IMR-90 (cell line): ENCODE measurements at regions not wholly inside any gene's neighbourhood (a gene's known extent, or its start where the extent isn't known, plus 50 kb on each side); places are given as distances from the start of the nearest gene placed in this dataset.

Source experiments
- BHLHE40 ChIP-seq: fragments of 150-350 bp; IDR thresholded peaks from 2 replicates; pipeline ENCODE4 v1.6.1; 2016; ENCODE audit warnings: mild to moderate bottlenecking, low read depth, low read length
- CEBPB ChIP-seq: IDR thresholded peaks from 2 replicates; pipeline ENCODE4 v1.6.1; 2012; ENCODE audit warnings: low read depth, low read length, improper control_type of control experiment
- CHD1 ChIP-seq: IDR thresholded peaks from 2 replicates; pipeline ENCODE4 v1.6.1; 2012; ENCODE audit warnings: low read depth, low read length, improper control_type of control experiment
- FOS ChIP-seq: fragments of 150-350 bp; IDR thresholded peaks from 2 replicates; pipeline ENCODE4 v1.6.1; 2016; ENCODE audit warnings: low read depth, low read length
- MAFK ChIP-seq: IDR thresholded peaks from 2 replicates; pipeline ENCODE4 v1.6.1; 2012; ENCODE audit warnings: low read depth, low read length, improper control_type of control experiment
- MAZ ChIP-seq: IDR thresholded peaks from 2 replicates; pipeline ENCODE4 v1.6.1; 2012; ENCODE audit warnings: low read depth, mild to moderate bottlenecking, low read length, improper control_type of control experiment, moderate library complexity, borderline replicate concordance
- POLR2A ChIP-seq: IDR thresholded peaks from 2 replicates; pipeline ENCODE4 v1.6.1; 2012; ENCODE audit warnings: mild to moderate bottlenecking, low read depth, low read length
- RAD21 ChIP-seq: IDR thresholded peaks from 2 replicates; pipeline ENCODE4 v1.6.1; 2012; ENCODE audit warnings: low read length, improper control_type of control experiment
- RCOR1 ChIP-seq: IDR thresholded peaks from 2 replicates; pipeline ENCODE4 v1.6.1; 2012; ENCODE audit warnings: mild to moderate bottlenecking, low read length, improper control_type of control experiment; ENCODE audit not compliant: insufficient replicate concordance
- SMC3 ChIP-seq: fragments of 150-350 bp; IDR thresholded peaks from 2 replicates; pipeline ENCODE4 v1.6.1; 2016; ENCODE audit warnings: low read depth, mild to moderate bottlenecking, antibody characterized with exemption, low read length, moderate library complexity
- TF ChIP-seq, protein P1 (sequence below): conservative IDR thresholded peaks from 2 replicates; pipeline ENCODE4 v1.5.1; 2012; ENCODE audit warnings: mild to moderate bottlenecking, low read depth, low read length, improper control_type of control experiment
- TF ChIP-seq, protein P2 (sequence below): fragments of 150-350 bp; IDR thresholded peaks from 2 replicates; pipeline ENCODE4 v1.6.1; 2017; ENCODE audit warnings: mild to moderate bottlenecking, antibody characterized with exemption, low read length, low read depth
- TF ChIP-seq, protein P3 (sequence below): fragments of 150-350 bp; IDR thresholded peaks from 2 replicates; pipeline ENCODE4 v1.6.1; 2016; ENCODE audit warnings: low read depth, mild to moderate bottlenecking, low read length, moderate library complexity, borderline replicate concordance

DNA sequence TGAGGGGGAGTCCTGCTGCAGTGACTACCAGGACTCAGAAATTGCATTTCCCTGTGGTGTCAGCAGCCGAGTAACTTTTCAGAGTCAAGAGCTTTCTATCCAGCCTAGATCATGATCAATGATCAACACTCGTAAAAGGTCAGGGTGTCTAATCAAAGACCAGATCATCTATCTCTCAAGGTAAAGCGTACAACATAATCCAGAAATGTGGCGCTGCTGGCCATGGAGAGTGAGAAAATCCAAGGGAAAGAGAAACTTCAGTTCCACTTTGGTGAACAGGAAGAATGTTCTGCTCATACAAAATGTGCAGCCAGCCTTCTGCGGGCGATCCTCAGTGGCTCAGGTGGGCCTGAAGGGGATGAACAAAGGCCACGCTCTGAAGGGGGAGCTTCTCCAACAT is 1005.8 kb upstream of the NR2F2 start:
- no peak for TF ChIP-seq RAD21
- TF ChIP-seq POLR2A = no peak
- TF ChIP-seq, protein P1, sequence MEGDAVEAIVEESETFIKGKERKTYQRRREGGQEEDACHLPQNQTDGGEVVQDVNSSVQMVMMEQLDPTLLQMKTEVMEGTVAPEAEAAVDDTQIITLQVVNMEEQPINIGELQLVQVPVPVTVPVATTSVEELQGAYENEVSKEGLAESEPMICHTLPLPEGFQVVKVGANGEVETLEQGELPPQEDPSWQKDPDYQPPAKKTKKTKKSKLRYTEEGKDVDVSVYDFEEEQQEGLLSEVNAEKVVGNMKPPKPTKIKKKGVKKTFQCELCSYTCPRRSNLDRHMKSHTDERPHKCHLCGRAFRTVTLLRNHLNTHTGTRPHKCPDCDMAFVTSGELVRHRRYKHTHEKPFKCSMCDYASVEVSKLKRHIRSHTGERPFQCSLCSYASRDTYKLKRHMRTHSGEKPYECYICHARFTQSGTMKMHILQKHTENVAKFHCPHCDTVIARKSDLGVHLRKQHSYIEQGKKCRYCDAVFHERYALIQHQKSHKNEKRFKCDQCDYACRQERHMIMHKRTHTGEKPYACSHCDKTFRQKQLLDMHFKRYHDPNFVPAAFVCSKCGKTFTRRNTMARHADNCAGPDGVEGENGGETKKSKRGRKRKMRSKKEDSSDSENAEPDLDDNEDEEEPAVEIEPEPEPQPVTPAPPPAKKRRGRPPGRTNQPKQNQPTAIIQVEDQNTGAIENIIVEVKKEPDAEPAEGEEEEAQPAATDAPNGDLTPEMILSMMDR = no peak
- TF ChIP-seq, protein P2, sequence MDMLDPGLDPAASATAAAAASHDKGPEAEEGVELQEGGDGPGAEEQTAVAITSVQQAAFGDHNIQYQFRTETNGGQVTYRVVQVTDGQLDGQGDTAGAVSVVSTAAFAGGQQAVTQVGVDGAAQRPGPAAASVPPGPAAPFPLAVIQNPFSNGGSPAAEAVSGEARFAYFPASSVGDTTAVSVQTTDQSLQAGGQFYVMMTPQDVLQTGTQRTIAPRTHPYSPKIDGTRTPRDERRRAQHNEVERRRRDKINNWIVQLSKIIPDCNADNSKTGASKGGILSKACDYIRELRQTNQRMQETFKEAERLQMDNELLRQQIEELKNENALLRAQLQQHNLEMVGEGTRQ = no peak
- no peak for TF ChIP-seq CEBPB
- TF ChIP-seq MAZ = no peak
- TF ChIP-seq MAFK = no peak
- TF ChIP-seq CHD1 = no peak
- TF ChIP-seq, protein P3, sequence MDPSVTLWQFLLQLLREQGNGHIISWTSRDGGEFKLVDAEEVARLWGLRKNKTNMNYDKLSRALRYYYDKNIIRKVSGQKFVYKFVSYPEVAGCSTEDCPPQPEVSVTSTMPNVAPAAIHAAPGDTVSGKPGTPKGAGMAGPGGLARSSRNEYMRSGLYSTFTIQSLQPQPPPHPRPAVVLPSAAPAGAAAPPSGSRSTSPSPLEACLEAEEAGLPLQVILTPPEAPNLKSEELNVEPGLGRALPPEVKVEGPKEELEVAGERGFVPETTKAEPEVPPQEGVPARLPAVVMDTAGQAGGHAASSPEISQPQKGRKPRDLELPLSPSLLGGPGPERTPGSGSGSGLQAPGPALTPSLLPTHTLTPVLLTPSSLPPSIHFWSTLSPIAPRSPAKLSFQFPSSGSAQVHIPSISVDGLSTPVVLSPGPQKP = no peak
- no peak for TF ChIP-seq SMC3
- TF ChIP-seq BHLHE40 = no peak
- TF ChIP-seq RCOR1 = no peak
- TF ChIP-seq FOS = no peak
